HG02759 (cell line): ENCODE measurements at regions not wholly inside any gene's neighbourhood (a gene's known extent, or its start where the extent isn't known, plus 50 kb on each side); places are given as distances from the start of the nearest gene placed in this dataset.
"Not testable (repeated sequence)": the region's sequence is repeated elsewhere in the genome, so short reads cannot be mapped to it uniquely, and the experiment has no call there.

Experiments
- ATAC-seq: cut with Tn5 transposase; IDR thresholded peaks from one replicate; pipeline ENCODE4 v1.9.1; 2021; ENCODE audit warnings: mild to moderate bottlenecking, moderate library complexity; ENCODE audit not compliant: unreplicated experiment

DNA sequence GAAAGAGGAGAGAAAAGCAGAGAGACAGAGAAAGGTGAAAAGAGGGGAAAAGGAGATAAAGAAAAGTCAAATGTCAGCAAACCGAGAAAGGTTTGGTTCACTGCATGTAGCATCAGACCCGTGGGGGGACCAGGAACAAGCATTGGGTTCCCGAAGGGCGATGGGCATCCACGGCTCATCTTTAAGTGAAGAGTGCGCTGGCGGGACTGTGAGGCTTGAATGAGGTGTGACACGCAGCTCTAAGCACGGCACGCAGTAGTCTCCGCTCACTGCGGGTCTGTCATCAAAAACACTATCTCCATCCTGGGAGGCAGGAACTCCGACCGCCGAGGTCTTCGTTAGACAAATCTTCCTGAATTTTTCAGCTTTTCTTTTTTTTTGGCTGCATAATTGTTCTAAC, 173.4 kb upstream of the PFKP start:
- ATAC-seq = no peak

DNA sequence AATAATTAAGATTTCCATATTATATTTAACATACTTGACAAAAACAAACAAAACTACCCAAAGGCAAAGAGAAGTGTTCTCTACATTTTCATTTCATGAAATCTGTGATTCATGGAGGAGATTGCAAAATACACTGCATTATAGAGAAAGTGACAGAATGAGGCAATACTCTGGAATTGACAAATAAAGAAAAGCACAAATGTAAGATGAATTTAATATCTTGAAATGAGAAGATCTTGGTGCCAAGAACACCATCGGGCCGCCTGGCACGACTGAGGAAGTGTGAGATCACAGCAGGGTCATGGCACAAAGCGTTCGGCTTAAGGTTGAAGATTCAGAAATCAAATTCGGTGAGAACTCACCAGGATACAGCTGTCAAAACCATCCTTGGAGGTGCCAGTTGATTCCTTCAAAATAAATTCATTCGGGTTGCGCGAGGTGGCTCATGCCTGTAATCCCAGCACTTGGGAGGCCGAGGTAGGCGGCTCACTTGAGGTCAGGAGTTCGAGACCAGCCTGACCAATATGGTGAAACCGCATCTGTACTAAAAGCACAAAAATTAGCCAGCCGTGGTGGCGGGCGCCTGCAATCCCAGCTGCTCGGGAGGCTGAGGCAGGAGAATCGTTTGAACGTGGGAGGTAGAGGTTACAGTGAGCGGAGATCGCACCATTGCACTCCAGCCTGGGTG, 174.0 kb upstream of the PFKP start:
- no peak for ATAC-seq

DNA sequence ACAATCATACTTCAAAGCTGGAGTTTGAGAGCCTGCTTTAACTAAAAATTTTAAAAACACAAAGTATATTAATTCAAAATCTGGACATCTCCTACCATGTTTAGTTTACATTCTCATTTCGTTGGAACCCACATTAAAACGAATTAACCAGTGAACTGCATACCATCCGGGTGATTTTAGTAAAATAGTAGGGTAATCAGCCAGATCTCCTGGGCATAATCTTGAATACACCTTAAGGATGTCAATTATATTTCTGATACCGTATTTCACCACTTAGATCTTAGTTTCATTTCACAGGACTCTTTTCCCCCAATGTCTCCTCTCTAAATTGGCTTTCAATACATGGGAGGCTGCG, 175.6 kb upstream of the PFKP start:
- ATAC-seq = no peak

DNA sequence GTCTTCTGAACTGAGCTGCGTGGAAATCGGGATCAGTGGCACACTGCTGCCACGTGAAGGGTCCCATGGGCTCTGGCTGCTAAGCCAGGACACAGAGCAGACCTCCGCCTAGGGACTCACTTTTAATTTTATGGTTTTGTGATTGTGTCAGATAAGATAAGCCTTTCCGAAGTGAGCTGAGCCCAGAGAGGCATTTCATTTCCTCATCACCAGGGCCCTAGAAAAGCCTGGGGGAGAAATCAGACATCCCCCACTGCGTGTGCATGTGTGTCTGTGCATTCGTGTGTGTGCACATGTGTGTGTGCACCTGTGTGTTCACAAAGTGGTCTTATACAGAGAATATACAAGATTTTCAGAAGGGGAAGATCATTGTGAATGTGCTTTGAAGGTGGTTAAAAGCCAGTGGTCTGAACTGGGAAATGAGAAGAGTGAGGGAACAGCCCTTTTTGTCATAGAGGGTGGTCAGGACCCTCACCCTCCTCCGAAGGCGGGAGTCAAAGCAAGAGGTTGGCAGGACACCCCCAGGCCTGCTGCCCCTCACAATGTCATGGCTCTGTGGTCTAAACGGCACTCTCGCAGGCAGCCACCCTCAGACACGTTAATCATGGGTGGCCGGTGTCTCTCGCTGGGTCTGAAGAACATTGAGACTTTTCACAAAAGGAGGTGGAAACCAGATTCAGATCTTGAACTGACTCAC, 176.1 kb upstream of the PFKP start:
- no peak for ATAC-seq

DNA sequence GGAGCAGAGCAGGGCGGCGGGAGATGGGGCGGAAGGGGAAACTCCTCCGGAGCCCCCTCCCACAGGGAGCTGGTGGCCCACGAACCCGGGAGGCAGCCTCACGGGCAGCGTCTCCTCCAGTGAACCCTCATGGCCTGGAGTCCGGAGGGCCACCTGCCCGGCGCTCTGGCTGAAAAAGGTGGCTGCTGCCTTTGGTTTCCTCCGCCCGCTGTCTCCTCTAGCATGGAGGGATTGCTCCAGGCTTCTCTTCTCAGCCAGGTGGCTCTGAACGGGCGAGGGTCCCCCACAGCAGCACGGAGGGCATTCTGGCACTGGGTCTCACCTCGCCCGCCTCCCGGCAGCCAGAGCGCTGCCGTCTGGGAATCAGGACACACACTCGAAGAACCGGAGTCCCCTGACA, 177.3 kb upstream of the PFKP start:
- no peak for ATAC-seq

DNA sequence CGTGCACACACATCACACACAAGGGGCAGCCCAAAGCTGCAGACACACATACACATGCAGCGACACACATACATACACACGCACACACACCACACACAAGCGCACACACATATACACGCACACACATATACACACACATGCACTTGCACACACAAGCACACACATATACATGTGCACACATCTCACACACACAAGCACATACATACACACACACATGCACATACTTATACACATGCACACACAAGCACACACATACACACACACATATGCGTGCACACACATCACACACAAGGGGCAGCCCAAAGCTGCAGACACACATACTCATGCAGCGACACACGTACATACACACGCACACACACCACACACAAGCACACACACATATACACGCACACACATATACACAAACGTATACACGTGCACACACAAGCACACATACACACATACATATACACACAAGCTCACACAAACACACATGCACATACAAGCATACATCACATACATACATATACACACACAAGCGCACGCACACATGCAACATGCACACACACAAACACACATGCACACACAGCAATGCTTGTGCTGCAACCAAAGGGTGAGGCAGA, 178.8 kb upstream of the PFKP start:
- ATAC-seq = no peak

DNA sequence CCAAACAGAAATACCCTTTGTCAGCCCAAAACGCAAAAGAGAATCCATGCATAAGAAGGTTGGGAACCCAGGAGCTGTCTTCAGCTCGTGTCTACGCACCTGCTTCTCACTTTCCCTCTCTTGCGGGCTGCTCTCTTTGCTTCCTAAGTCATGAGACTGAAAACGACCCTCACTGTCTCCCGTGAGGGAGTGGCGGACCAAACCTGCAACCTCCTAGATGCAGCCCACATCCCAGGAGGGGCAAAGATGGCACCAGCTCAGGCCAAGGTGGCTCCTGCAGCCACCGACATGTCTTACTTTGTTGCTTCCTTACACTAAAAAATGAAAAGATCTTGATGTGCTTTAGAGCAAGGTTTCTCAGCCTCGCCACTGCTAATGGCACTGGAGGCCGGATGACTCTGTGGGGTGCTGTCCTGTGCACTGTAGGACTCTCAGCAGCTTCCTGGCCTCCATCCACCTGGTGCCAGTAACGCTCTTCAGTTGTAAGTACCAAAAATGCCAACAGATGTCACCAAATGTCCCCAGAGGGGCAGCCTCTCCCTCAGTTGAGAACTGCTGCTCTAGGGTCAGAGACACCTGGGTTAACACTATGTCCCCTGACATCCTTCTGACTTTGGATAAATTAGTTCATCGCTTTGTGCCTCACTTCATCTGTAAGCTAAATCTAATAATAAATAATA, 179.8 kb upstream of the PFKP start:
- ATAC-seq = no peak

DNA sequence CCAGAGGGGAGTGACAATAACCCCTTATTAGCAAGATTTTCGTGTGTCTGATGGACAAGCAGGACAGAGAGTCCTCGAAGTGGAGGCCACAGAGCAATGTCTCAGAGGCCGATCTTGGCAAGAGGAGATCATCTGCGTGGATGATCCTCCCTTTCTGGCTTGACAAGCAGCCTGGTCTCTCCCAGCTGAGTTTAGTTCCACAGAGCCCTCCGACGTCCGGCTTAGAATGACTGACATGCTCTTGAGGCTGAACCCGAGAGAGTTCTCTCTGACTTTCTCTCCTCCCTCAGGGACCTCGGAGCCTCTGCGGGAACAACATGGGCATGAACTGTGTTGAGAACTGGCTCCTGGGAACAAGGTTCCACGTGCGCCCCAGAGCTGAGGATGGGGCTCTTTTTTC, 180.7 kb upstream of the PFKP start:
- ATAC-seq = no peak

DNA sequence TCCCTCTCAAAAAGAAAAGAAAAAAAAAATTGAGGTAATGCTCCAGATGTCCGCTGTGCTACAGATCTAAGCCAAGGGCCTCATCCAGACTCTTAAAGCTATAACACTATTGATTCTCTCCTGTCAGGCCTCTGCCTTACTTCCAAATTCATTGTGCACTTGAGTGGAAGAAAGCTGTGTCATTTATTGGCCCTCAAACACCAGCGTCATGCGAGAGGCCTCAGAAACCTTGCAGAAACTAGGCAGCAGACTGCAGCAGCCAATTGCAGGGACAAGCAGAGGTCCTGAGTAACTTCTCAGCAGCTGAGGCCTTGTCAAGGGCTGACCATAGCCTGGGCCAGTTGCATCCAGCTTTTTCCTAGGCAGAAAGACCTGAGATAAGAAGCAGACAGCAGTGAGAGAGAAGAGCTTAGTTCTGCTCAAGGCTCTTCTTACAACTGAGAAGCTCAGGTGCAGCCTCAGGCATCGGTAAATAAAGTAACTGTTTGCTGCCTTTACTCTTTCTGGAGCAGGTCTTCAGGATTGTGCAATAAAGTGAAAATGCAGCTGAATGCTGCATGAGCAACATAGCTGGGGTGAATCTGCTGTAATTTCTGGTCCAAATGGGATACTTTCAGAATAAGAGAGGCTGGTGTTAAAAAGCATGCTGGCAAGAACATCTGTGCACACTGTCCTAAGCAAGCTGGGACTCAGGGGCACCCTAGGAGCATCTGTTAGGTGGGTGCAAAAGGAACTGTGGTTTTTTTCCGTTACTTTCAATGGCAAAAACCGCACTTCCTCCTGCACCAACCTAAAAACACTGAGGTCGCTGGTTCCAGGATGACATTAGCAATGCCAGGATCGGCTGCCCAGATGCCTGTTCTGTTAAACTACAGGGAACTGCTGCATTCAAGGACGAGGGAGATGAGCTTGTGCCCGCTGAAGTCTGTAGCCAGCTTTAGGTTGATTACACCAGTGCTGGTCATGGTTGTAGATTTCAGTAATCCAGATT, 181.8 kb upstream of the PFKP start:
- no peak for ATAC-seq

DNA sequence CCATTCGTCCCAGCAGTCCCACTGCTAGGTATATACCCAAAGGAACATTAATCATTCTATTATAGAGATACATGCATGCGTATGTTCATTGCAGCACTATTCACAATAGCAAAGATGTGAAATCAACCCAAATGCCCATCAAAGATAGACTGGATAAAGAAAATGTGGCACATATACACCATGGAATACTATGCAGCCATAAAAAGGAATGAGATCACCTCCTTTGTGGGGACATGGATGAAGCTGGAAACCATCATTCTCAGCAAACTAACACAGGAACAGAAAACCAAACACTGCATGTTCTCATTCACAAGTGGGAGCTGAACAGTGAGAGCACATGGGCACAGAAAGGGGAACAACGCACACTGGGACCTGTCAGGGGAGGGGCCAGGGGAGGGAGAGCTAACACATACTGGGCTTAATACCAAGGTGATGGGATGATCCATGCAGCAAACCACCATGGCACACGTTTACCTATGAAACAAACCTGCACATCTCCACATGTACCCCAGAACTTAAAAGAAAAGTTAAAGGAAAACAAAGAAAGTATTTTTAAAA, 183.3 kb upstream of the PFKP start:
- not testable (repeated sequence) for ATAC-seq

DNA sequence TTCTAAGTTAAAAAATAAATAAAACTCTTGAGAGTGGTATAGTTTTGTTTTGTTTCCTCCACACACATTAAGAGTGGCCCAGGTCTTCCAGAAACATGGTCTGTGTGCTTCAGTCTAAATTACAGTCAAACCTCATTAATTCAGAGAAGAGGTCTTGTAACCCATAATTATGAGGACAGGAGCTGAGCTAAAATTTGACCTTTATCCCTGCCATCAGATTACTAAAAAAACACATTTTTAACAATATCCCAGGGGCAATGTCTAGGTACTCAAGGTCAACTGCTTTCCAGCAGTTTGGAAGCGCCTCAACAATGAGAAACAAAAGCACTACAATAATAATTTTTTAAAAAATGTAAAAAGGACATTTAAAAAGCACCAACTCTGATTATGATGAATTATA, 184.1 kb upstream of the PFKP start:
- no peak for ATAC-seq

DNA sequence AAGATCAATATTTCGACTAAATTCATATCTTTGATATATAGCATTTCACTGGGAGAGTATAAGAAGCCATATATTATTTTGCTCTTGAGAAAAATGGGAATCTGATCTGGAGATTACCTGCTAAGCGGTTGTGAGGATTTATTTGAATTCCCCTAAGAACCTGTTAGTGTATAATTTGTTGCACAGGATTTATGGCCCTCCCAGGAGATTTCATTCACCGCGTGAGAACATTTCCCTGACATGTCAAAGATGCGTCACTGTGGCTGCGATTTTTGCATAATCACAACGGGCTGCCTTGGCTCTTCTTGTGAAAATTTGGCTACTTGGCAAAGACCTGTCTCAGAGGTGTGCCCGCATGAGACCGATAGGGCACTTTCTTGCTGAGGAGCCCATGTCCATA, 184.7 kb upstream of the PFKP start:
- no peak for ATAC-seq

DNA sequence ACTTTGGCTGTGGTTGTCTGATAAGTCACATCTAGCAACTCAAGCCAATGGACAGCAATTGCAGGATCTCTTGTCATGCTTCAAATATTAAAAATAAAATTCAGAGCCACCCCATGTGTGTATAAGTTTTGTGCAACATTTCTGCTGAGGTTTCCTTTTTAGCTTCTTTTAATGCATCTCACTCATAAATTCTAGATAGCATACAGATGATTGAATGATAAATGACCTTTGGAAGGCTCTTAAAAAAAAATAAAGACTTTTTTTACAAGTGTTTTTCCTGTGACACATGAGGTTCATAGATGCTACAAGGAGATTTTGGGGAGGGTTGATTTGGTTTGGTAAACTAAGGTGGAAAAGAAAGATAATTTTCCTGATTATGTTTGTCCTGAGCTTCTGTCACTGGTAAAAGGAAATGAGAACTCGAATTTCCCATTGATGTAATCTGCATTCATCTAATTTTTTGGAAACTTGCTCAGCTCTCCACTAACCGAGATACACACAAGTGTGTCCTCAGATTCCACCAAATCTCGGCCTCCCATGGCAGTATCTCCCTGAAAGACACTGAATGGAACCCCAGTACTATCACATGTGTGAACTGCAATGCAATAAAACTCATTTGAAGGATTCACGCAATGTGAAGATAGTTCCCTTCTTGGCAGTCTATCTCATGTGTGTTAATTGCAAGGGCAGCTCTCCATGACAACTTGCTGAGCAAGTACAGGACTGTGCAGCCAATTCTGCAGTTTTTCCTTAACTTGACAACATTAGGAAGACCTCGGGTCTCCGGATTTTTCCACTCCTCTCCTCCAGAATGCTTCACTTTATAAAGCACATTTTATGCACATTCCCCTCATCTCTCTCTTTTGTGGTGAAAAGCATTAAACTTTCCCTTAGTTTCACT, 185.4 kb upstream of the PFKP start:
- no peak for ATAC-seq

DNA sequence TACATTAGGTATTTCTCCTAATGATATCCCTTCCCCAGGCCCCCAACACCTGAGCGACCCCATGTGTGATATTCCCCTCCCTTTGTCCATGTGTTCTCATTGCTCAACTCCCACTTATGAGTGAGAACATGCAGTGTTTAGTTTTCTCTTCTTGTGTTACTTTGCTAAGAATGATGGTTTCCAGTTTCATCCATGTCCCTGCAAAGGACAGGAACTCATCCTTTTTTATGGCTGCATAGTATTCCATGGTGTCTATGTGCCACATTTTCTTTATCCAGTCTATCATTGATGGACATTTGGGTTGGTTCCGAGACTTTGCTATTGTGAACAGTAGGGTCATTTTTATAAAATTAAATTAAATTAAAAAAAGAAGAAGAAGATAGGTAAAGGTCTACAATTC, 187.3 kb upstream of the PFKP start:
- ATAC-seq = not testable (repeated sequence)

DNA sequence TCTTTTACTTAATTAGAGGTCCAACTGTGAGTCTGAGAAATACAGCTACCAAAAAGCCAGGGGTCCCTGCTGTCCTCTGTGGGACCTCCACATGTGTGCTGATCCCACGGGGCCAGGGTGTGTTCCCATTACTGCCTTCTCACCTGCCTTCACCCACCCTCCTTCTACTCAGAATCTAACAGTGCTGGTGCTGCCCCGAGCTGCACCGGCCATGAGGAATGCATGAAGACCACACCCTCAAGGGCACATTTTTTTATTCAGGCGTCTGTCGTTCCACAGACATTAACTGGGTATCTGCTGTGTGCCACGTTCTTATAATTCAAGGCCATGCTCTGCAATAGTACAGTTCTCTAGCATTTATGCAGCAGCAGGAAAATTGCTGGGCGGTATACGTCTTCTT, 188.5 kb upstream of the PFKP start:
- no peak for ATAC-seq

DNA sequence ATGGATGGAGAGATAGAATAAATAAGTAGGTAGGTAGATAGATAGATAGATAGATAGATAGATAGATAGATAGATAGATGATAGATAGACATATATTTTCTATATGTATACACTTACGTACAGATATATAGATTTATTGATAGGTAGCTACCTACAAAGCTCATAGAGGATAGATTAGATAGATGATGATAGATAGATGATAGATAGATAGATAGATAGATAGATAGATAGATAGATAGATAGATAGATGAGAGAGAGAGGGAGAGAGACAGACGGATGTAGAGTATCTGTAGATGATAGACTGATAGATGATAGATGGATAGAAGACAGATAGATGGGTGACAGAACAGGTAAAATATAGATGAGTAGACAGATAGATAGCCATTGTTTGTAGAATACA, 191.3 kb upstream of the PFKP start:
- no peak for ATAC-seq

DNA sequence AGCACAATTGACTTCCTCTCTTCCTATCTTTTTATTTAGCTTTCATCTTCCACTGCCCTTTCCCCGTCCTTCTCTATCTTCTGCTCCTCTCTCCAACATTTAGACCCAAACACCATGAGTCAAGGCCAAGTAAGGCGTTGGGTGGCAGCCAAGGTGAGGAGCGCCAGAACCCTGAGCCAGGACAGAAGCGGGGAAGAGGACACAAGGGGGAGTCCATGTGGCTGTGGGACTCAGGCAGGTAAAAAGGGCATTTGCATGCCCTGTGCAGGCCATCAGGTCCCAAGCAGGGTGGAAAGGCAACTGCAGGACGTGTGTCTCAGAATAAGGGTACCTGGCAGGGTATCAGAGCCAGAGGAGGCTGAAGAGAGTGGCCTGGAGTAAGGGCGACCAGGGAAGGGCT, 192.4 kb upstream of the PFKP start:
- no peak for ATAC-seq

DNA sequence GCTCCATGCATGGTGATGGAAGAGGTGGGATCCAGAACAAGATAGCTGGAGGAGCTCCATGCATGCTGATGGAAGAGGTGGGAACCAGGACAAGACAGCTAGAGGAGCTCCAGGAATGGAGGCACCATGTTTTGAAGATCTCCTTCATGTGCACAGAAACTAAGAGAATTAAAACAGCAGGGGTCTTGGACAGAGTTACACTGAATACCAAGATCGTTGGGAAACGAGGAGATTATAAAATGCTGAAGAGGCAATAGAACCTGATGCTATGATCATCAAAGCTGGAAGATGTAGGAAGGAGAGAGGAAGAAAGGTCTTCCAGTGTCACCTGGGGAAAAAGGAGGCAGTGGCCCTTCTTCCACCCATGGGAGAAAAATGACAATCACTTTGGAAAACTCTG, 193.6 kb upstream of the PFKP start:
- no peak for ATAC-seq

DNA sequence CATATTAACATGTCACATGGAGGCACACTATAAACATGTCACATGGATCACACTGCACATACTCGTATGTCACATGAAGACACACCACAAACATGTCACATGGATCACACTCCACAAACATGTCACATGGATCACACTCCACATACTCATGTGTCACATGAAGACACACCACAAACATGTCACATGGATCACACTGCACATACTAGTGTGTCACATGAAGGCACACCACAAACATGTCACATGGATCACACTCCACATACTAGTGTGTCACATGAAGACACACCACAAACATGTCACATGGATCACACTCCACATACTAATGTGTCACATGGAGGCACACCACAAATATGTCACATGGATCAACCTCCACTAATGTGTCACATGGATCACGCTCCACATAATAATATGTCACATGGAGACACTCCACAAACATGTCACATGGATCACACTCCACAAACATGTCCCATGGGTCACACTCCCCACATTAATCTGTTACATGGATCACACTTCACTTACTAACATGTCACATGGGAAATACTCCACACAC, 195.6 kb upstream of the PFKP start:
- ATAC-seq = no peak
